Panc1 (cell line): ENCODE measurements at regions not wholly inside any gene's neighbourhood (a gene's known extent, or its start where the extent isn't known, plus 50 kb on each side); places are given as distances from the start of the nearest gene placed in this dataset.

ENCODE experiments used
- ATAC-seq: fragments of 200-7000 bp; cut with Tn5 transposase; 2 replicates; pipeline ENCODE4 v1.9.1; 2020; ENCODE audit warnings: mild to moderate bottlenecking, moderate library complexity
- BruUV-seq: library from RNA; stranded (reverse); fragments of 400-500 nt; replicated peaks from 2 replicates; lab custom pipeline; 2021; lab: Mats Ljungman, UMichigan
- CTCF ChIA-PET: fragments of 300-600 bp; sonication (Branson Sonifier 250); formaldehyde crosslinking; loops from one replicate; lab custom pipeline; 2022; ENCODE audit warnings: antibody characterized with exemption; lab: Charles Lee
- POLR2A ChIA-PET: fragments of 300-600 bp; sonication (Branson Sonifier 250); formaldehyde crosslinking; loops from one replicate; lab custom pipeline; 2022; ENCODE audit warnings: antibody characterized with exemption; lab: Charles Lee
- DNase-seq: peaks from one replicate; pipeline ENCODE4 v3.0.0-alpha.2; 2010; ENCODE audit warnings: low read depth, low spot score
- H3K27ac ChIP-seq: 2 replicates; pipeline ENCODE4 v1.5.1; 2011; ENCODE audit warnings: mild to moderate bottlenecking, low read length, inconsistent platforms
- H3K27me3 ChIP-seq: fragments of 200-500 bp; sonication (Bioruptor generic); 2 replicates; pipeline ENCODE4 v1.6.0; 2014; ENCODE audit warnings: low read length, inconsistent platforms; ENCODE audit not compliant: control insufficient read depth, insufficient read depth
- H3K36me3 ChIP-seq: fragments of 200-500 bp; sonication (Bioruptor generic); 2 replicates; pipeline ENCODE4 v1.5.1; 2014; ENCODE audit warnings: inconsistent platforms, mild to moderate bottlenecking, low read length, moderate library complexity; ENCODE audit not compliant: control insufficient read depth, insufficient read depth
- H3K4me1 ChIP-seq: 2 replicates; pipeline ENCODE4 v1.5.1; 2011; ENCODE audit warnings: inconsistent platforms, mild to moderate bottlenecking, low read length, moderate library complexity; ENCODE audit not compliant: control insufficient read depth, insufficient read depth
- H3K4me3 ChIP-seq, 2 experiments: 2 replicates each; pipeline ENCODE4 v1.5.1; 2011 to 2012; ENCODE audit warnings: low read depth in 2 of 2, low read length in 2 of 2, mild to moderate bottlenecking in 2 of 2, inconsistent platforms in 1 of 2, moderate library complexity in 1 of 2
- H3K9me3 ChIP-seq: fragments of 200-500 bp; sonication (Bioruptor generic); 2 replicates; pipeline ENCODE4 v1.5.1; 2014; ENCODE audit warnings: low read depth, mild to moderate bottlenecking, inconsistent platforms, low read length, moderate library complexity; ENCODE audit not compliant: control insufficient read depth, insufficient read depth
- POLR2AphosphoS5 ChIP-seq: IDR thresholded peaks from 2 replicates; pipeline ENCODE4 v1.6.1; 2012; ENCODE audit warnings: mild to moderate bottlenecking, low read depth, low read length, moderate library complexity
- REST ChIP-seq, 2 experiments: IDR thresholded peaks; 2 replicates each; pipeline ENCODE4 v1.6.1; 2011 to 2012; ENCODE audit warnings: low read depth in 2 of 2, control low read depth in 1 of 2, low read length in 1 of 2, mild to moderate bottlenecking in 1 of 2, moderate library complexity in 1 of 2; ENCODE audit not compliant: insufficient read depth in 1 of 2
- SIN3A ChIP-seq: IDR thresholded peaks from 2 replicates; pipeline ENCODE4 v1.6.1; 2012; ENCODE audit warnings: low read depth, mild to moderate bottlenecking, low read length, moderate library complexity, borderline replicate concordance; ENCODE audit not compliant: insufficient read depth
- TCF7L2 ChIP-seq: IDR thresholded peaks from 2 replicates; pipeline ENCODE4 v1.6.1; 2011; ENCODE audit warnings: mild to moderate bottlenecking, low read depth, low read length, inconsistent platforms
- in situ Hi-C: cut with HindIII; loops from 2 replicates; pipeline ENCODE4 v1.10.0; 2016; ENCODE audit warnings: low sequenced_read_pairs, low pct_unique_long_range_greater_than_20kb
- intact Hi-C: fragments of 100-400 bp; cut with micrococcal nuclease; formaldehyde crosslinking; loops from one replicate; pipeline ENCODE4 v1.10.0; 2022; ENCODE audit not compliant: unreplicated experiment
- TF ChIP-seq, protein P1 (sequence below): fragments of 450-650 bp; IDR thresholded peaks from 2 replicates; pipeline ENCODE4 v1.5.1; 2017; ENCODE audit warnings: mild to moderate bottlenecking

DNA sequence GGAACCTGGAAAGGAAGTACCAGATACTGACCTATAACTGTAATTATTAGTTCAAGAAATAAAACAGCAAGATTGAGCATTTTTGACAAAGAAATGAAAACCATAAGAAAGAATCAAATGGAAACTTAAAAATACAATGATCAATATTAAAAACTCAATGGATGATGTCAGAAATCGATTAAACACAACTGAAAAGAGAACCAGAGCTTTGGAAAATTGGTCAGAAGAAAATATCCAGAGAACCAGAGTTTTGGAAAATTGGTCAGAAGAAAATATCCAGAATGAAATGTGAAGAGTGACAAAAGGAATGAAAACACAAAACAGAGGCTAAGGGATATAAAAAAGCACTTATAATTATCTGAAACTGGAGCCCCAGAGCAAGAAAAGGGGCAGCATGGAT lies 438.6 kb downstream of the AJAP1 start:
- BruUV-seq, result no TSS peak

DNA sequence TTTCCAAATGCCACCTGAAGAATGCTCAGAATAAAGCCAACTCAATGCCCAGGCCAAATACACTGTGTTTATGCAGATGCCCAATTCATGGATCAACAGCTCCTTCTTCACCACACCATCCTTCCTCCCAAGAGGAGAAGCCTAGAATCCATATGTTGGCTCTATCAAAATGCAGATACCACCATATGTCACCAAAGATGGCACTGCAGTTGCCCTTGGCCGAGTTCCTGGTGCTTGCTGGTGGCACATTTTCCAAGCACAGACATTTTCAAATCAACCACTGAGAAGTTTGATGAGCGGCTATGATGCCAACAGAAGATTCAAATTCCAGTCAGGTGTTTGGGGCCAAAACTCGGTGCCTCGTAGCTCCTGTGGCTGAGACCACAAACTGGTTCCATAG lies 430.3 kb downstream of the AJAP1 start:
- ATAC-seq, result no peak
- no peaks in the 10 kb centered on the region for H3K9me3 ChIP-seq
- DNase-seq, result no peak
- in situ Hi-C loops (no loop called here), intact Hi-C loops (no loop called here)
- no peak overlapping the region for H3K27ac ChIP-seq
- TF ChIP-seq SIN3A (no peak), POLR2AphosphoS5 (no peak), TCF7L2 (no peak), REST (IDR thresholded peaks at IDR 0.05; ENCODE audit: insufficient read depth in 1 of 2, low read depth in 2 of 2, low read length in 1 of 2) (no peak)
- TF ChIP-seq, protein P1, sequence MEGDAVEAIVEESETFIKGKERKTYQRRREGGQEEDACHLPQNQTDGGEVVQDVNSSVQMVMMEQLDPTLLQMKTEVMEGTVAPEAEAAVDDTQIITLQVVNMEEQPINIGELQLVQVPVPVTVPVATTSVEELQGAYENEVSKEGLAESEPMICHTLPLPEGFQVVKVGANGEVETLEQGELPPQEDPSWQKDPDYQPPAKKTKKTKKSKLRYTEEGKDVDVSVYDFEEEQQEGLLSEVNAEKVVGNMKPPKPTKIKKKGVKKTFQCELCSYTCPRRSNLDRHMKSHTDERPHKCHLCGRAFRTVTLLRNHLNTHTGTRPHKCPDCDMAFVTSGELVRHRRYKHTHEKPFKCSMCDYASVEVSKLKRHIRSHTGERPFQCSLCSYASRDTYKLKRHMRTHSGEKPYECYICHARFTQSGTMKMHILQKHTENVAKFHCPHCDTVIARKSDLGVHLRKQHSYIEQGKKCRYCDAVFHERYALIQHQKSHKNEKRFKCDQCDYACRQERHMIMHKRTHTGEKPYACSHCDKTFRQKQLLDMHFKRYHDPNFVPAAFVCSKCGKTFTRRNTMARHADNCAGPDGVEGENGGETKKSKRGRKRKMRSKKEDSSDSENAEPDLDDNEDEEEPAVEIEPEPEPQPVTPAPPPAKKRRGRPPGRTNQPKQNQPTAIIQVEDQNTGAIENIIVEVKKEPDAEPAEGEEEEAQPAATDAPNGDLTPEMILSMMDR, result no peak
- H3K27me3 ChIP-seq, result no peaks in the 10 kb centered on the region
- ChIA-PET CTCF (no interaction called here), POLR2A (no interaction called here)
- BruUV-seq, result no TSS peak
- H3K36me3 ChIP-seq, result no peaks in the 10 kb centered on the region
- no peaks in the 10 kb centered on the region for H3K4me1 ChIP-seq
- no peak overlapping the region for H3K4me3 ChIP-seq

More for the DNA sequence above, 438.6 kb downstream of the AJAP1 start:
- TF ChIP-seq POLR2AphosphoS5 (no peak), SIN3A (no peak), REST (IDR thresholded peaks at IDR 0.05; ENCODE audit: insufficient read depth in 1 of 2, low read depth in 2 of 2, low read length in 1 of 2) (no peak), TCF7L2 (no peak)
- TF ChIP-seq, protein P1, result no peak
- Histone ChIP-seq H3K4me3 (no peak overlapping the region), H3K9me3 (peaks cover 30% of the 10 kb centered on the region), H3K4me1 (no peaks in the 10 kb centered on the region), H3K27ac (no peak overlapping the region), H3K36me3 (no peaks in the 10 kb centered on the region), H3K27me3 (no peaks in the 10 kb centered on the region)
- POLR2A ChIA-PET, result no interaction called here
- ATAC-seq, result no peak
- in situ Hi-C loops, result no loop called here
- no peak for DNase-seq
- intact Hi-C loops, result no loop called here
- CTCF ChIA-PET, result interaction anchor here (0.6 kb wide), 1 partner anchor 537 kb away, joined by 3 read pairs; no protein-coding TSS in a partner anchor
